ENCODE measurements at regions not wholly inside any gene's neighbourhood (a gene's known extent, or its start where the extent isn't known, plus 50 kb on each side); places are given as distances from the start of the nearest gene placed in this dataset.

GRCh38 chr14:100440758-100441203 lies 117.6 kb downstream of the SLC25A47 start:
- no peak for DNase-seq

GRCh38 chr14:100441271-100441947 lies 118.3 kb downstream of the SLC25A47 start:
- DNase-seq = no peak

GRCh38 chr14:100442036-100442435 lies 118.9 kb downstream of the SLC25A47 start:
- DNase-seq = no peak

DNA sequence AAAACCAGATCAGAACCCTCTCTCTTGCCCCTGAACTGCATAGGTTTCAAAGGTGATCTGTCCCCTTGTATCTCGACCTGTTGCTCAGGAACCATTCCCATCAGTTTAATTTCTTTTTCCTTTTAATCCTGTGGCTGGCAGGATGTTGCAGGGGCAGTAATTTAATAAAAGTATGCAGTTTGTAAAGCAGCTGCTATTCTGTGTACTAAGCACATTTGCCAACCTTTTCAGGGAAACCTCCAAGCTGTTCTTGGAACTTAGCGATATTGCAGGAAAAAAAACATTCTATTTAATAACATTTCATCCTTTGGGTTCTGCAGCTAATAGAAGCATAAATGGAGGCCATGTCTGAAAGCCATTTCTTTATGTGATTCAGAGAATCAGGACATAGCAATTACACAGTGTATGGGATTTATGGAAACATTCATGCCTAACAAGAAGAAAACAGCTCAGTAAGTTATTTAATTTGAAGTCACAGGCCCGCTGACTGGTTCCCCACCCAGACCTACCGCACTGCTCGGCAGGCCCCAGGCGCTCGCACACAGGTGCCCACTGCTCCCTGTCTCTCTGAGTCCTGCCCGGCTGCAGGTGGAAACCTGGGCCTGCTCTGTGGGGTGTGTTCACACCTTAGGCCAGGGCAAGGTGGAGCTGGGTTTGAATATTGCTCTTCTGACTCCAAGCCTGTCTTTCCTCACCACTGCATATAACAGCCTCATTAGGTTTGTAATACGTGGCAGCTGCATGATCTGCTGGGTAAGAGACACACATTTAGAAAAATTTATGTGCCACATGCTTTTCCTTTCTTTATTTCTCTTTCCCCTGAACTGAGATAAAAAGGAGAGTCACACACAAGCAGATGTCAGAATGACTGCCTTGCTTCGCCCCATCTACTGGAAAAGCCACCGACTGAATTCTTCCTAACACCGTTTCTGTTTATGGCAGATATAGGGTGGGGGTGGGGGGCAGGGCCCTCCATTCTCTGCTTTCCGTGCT lies 119.7 kb downstream of the SLC25A47 start:
- no peak for DNase-seq

GRCh38 chr14:100443603-100444002 lies 120.5 kb downstream of the SLC25A47 start:
- no peak for DNase-seq

GRCh38 chr14:100445436-100446088 lies 122.4 kb downstream of the SLC25A47 start:
- no peak for DNase-seq

DNA sequence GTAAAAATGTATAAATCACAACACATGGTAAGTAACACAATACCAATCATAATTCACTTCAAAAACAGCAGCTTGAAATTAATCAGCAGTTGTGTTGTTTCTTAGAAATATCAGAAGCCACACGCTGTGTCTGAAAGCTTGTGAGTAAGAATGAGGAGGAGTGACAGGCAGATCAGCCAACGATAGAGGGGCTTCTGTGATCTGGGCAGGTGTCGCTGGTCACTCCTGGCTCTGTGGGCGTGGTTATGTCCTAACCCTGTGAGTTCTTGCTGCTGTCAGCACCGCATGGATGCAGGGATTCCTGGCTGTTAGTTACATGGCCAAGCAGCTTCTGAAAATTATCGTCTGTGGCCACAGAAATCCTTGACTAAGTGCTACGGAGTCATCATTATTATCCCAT lies 123.4 kb downstream of the SLC25A47 start:
- no peak for DNase-seq

DNA sequence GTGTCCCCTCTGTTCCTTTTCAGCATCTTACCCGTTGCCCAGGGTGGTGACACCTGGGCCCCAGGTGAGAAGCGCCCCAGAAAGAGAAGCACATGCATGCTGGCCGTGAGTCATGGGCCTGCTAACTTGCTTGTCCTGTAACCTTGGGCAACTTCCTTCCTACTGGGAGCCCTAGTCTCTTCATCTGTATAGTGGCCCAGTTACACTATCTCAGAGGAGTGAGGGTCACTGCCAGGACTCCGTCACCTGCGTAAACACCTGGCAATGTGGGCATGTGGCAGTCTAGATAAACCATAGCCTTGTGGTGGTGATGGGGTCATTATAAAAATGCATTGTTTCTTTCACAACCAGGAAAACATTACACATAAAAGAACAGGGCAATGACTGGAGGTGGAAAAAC lies 125.2 kb downstream of the SLC25A47 start:
- no peak for DNase-seq

- no peak for DNase-seq
Observed at GRCh38 chr14:100449225-100449987, 126.3 kb downstream of the SLC25A47 start.

DNA sequence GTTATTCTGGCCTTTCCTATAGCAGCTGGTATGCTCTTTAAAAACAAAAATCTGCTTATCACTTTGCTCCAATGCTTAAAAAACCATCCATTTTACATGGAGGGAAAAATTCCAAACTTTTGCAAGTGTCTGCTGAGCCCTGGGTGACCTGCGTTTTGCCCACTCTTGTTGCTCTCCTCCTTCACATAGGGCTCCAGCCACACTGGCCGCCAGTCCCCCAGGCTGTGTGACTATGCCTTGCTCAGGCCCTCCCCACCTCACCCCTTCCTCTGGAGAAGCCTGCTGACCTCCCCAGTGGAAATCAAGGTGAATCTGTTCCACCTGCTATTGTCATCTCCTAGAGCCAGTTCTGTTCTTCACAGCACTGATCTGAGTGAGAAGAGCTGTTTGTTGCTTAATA lies 126.9 kb downstream of the SLC25A47 start:
- no peak for DNase-seq

DNA sequence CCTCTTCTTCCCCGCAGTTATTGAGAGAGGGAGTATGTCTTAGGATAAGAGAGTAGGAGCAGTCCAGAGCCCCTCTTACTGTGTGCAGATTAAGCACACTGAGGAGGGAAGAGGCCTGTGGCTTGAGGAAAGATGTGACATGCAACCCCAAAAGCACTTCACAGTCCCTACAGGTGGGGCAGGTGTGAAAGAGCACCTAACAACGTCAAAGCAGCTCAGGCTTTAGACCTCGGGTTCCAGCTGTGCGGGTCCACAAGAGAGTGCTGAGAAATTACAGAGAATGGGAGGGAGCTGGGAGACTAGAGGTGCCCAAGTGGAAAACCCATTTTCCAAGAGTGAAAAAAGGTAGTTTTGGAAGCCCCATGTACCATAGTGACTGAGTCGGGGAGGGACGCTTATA lies 127.6 kb downstream of the SLC25A47 start:
- DNase-seq = no peak

GRCh38 chr14:100451264-100451663 lies 128.1 kb downstream of the SLC25A47 start:
- no peak for DNase-seq

DNA sequence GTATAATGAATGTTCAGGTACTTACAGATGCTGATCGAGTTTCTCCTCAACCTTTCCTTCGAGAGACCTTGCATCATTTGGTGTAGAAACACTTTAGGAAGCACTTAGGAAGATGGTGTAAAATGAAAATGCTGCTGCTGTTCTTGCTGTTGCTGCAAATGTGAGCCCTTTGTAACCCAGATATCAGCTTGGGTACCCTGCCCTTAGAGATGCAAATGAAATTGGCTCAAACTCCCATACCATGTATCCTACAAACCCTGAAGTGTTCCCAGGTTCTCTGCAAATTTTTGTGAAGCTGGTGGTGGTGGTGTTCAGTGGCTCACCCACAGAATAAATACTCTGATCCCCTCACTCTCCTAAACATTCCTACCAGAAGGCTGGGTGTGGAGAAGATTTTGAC lies 130.8 kb downstream of the SLC25A47 start:
- no peak for DNase-seq

DNA sequence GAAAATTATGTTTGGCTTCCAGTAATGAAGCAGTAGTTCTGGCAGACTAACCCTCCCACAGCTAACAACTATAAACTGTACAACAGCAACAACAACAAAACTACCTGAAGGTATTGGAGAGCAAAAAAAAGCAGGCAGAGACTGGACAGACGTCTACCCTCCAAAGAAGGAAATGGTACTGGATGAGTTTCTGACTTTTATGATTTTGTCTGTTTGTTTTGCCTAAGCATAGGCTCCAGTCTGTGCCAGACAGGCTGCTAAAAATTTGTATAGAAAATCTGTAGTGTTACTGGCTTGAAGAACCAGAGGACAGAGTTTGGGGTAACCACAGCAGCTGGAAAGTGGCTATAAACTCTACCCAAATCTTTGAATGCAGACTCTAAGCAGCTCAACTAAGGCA lies 131.3 kb downstream of the SLC25A47 start:
- no peak for DNase-seq

DNA sequence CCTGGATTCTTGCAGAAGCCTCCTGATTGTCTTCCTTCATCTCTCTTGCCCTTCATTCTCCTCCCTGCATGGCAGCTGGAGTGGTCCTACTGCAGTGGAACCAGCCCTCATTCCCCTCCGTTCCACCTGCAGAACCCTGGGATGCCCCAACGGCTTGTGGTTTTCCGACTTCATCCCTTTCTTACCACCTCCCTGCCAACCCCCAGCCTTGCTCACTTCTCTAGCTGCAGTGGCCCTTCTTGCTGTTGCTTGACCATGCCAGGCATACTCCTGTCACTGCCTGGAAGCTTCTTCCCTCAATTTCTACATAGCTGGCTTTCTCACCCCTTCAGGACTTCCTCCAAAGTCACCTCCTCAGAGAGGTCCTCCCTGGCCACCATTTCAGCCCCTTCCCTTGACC lies 123.3 kb downstream of the BEGAIN start:
- no peak for DNase-seq

- DNase-seq = no peak
Observed at GRCh38 chr14:100466111-100466856, 120.9 kb downstream of the BEGAIN start.

GRCh38 chr14:100467046-100467750 lies 120.0 kb downstream of the BEGAIN start:
- no peak for DNase-seq

DNA sequence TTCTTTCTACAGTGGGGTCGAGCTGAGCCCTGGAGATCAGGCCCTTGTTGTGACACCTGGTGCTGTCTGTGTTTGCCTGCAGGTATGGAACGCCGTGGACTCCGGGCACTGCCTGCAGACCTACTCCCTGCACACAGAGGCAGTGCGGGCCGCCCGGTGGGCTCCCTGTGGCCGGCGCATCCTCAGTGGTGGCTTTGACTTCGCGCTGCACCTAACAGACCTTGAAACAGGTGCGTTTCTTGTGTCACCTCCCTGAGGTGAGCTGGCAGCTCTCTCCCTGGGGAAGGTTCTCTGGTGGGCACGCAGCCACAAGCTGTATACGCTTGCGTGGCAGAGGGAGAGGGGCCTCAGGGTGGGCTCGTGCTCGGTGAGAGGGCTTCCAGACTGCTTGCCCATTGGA lies 119.3 kb downstream of the BEGAIN start:
- no peak for DNase-seq

DNA sequence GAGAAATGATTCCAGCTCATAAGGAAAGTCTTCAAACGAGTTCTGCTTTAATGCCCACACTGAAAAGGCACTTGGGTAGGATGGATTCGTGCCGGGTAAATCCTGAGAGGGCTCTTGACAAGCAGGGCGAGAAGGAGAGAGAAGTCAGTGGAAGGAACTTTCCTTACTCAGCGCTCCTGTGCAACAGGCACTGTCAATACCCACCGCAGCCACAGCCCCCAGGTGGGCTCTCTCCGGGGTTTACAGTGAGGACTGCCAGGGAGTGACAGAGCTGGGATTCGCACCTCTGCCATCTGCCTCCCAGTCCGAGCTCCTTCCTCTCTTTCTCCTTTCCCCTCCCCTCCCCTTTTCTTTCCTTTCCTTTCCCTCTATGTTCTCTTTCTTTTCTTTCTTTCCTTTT lies 118.7 kb downstream of the BEGAIN start:
- DNase-seq = no peak

- no peak for DNase-seq
Observed at GRCh38 chr14:100469632-100470522, 117.3 kb downstream of the BEGAIN start.
